Esophagus muscularis mucosa (tissue), 4 donors: ENCODE measurements at regions not wholly inside any gene's neighbourhood (a gene's known extent, or its start where the extent isn't known, plus 50 kb on each side); places are given as distances from the start of the nearest gene placed in this dataset.

Experiments used
- DNase-seq: peaks from one replicate; pipeline ENCODE4 v3.0.0-alpha.2; 2017; ENCODE audit errors: extremely low spot score
- H3K27ac ChIP-seq, 4 donors: fragments of 200-600 bp; sonication (generic); replicated peaks in 1 of 4; 1 replicate in 3 of 4; 2 replicates in 1 of 4; pipeline ENCODE4 v1.5.1; 2016 to 2019; ENCODE audit warnings: mild to moderate bottlenecking in 1 of 4
- H3K27me3 ChIP-seq, 4 donors: fragments of 200-600 bp; sonication (generic); one replicate each; pipeline versions ENCODE4 v1.5.1 to v1.6.0; 2016 to 2019
- H3K36me3 ChIP-seq, 4 donors: fragments of 200-600 bp; sonication (generic); one replicate each; pipeline ENCODE4 v1.5.1; 2016 to 2019
- H3K4me1 ChIP-seq, 4 donors: fragments of 200-600 bp; sonication (generic); one replicate each; pipeline ENCODE4 v1.5.1; 2016 to 2019
- H3K4me3 ChIP-seq, 4 donors: fragments of 200-600 bp; sonication (generic); 1 replicate in 2 of 4; 2 replicates in 2 of 4; pipeline ENCODE4 v1.5.1; 2016 to 2019; ENCODE audit warnings: mild to moderate bottlenecking in 4 of 4, moderate library complexity in 1 of 4
- H3K9me3 ChIP-seq, 4 donors: fragments of 200-600 bp; sonication (generic); 1 replicate in 3 of 4; 2 replicates in 1 of 4; pipeline ENCODE4 v1.5.1; 2016 to 2019
- CTCF ChIP-seq, 3 experiments: fragments of 200-600 bp in 2 of 3; fragments of 450-650 bp in 1 of 3; sonication (generic) in 2 of 3; IDR thresholded peaks; one replicate each; pipeline ENCODE4 v1.5.1; 2017 to 2019; ENCODE audit warnings: antibody characterized with exemption in 3 of 3, mild to moderate bottlenecking in 2 of 3, moderate library complexity in 1 of 3
- EP300 ChIP-seq: sonication (generic); formaldehyde crosslinking; IDR thresholded peaks from one replicate; pipeline ENCODE4 v1.6.1; 2017; ENCODE audit warnings: antibody characterized with exemption
- POLR2A ChIP-seq: fragments of 450-650 bp; IDR thresholded peaks from one replicate; pipeline ENCODE4 v1.6.1; 2017; ENCODE audit warnings: antibody characterized with exemption, moderate library complexity, mild to moderate bottlenecking, low read depth
- POLR2AphosphoS5 ChIP-seq, 2 donors: sonication (generic); formaldehyde crosslinking; IDR thresholded peaks; one replicate each; pipeline ENCODE4 v1.6.1; 2017; ENCODE audit warnings: antibody characterized with exemption in 2 of 2
- WGBS: methylation state at CpG from one replicate; pipeline ENCODE4 v1.1.5; 2018; 5-methylcytosine and 5-hydroxymethylcytosine counted together
- intact Hi-C: fragments of 100-400 bp; cut with DNase I; formaldehyde crosslinking; loops from one replicate; pipeline ENCODE4 v1.15.1; 2023

- no peaks in the 10 kb centered on the region for H3K9me3 ChIP-seq
- no peak for TF ChIP-seq CTCF (IDR thresholded peaks at IDR 0.05)
- TF ChIP-seq EP300: no peak
- TF ChIP-seq POLR2AphosphoS5 (IDR thresholded peaks at IDR 0.05): no peak
- no peak for TF ChIP-seq POLR2A
- no peaks in the 10 kb centered on the region for H3K4me1 ChIP-seq
- H3K36me3 ChIP-seq: no peaks in the 10 kb centered on the region
- peaks cover 0 to 3% (median 0%) of the 10 kb centered on the region in 4 donors for H3K27me3 ChIP-seq
- WGBS: 91% methylated on average over 4 of the region's 4 CpGs
- no peak overlapping the region for H3K4me3 ChIP-seq
- DNase-seq: no peak
- no peak overlapping the region for H3K27ac ChIP-seq
- intact Hi-C loops: no loop called here
Measured at GRCh38 chr2:128534688-128535392, 216.2 kb upstream of the HS6ST1 start.

GRCh38 chr2:128535953-128536352 lies 217.3 kb upstream of the HS6ST1 start:
- no peaks in the 10 kb centered on the region for H3K4me1 ChIP-seq
- no peak for DNase-seq
- intact Hi-C loops: no loop called here
- WGBS: 82% methylated on average over 8 of the region's 8 CpGs
- no peak for TF ChIP-seq EP300
- no peak for TF ChIP-seq POLR2A
- TF ChIP-seq POLR2AphosphoS5 (IDR thresholded peaks at IDR 0.05): no peak
- TF ChIP-seq CTCF (IDR thresholded peaks at IDR 0.05): no peak
- no peaks in the 10 kb centered on the region for H3K9me3 ChIP-seq
- H3K27ac ChIP-seq: no peak overlapping the region
- H3K27me3 ChIP-seq: peaks cover 0 to 4% (median 0%) of the 10 kb centered on the region in 4 donors
- no peak overlapping the region for H3K4me3 ChIP-seq
- H3K36me3 ChIP-seq: no peaks in the 10 kb centered on the region

GRCh38 chr2:128536925-128537620 lies 218.4 kb upstream of the HS6ST1 start:
- TF ChIP-seq EP300 (no peak), CTCF (IDR thresholded peaks at IDR 0.05) (no peak), POLR2AphosphoS5 (IDR thresholded peaks at IDR 0.05) (no peak), POLR2A (no peak)

GRCh38 chr2:128537646-128538045 lies 219.0 kb upstream of the HS6ST1 start:
- Histone ChIP-seq H3K27me3 (peaks cover 0 to 4% (median 0%) of the 10 kb centered on the region in 4 donors), H3K9me3 (no peaks in the 10 kb centered on the region), H3K4me3 (no peak overlapping the region), H3K36me3 (no peaks in the 10 kb centered on the region), H3K4me1 (no peaks in the 10 kb centered on the region), H3K27ac (no peak overlapping the region)
- intact Hi-C loops: no loop called here
- TF ChIP-seq EP300 (no peak), POLR2A (no peak), CTCF (IDR thresholded peaks at IDR 0.05) (no peak), POLR2AphosphoS5 (IDR thresholded peaks at IDR 0.05) (no peak)
- DNase-seq: no peak

More at GRCh38 chr2:128536925-128537620, 218.4 kb upstream of the HS6ST1 start:
- intact Hi-C loops: no loop called here
- H3K4me3 ChIP-seq: no peak overlapping the region
- DNase-seq: no peak
- no peaks in the 10 kb centered on the region for H3K36me3 ChIP-seq
- no peak overlapping the region for H3K27ac ChIP-seq
- no peaks in the 10 kb centered on the region for H3K4me1 ChIP-seq
- H3K9me3 ChIP-seq: no peaks in the 10 kb centered on the region
- peaks cover 0 to 4% (median 0%) of the 10 kb centered on the region in 4 donors for H3K27me3 ChIP-seq
- 83% methylated on average over 12 of the region's 14 CpGs for WGBS
